Endothelial cell of umbilical vein (primary cell): ENCODE measurements at regions not wholly inside any gene's neighbourhood (a gene's known extent, or its start where the extent isn't known, plus 50 kb on each side); places are given as distances from the start of the nearest gene placed in this dataset.

Experiments
- EZH2 ChIP-seq: IDR thresholded peaks from 2 replicates; pipeline ENCODE4 v1.6.1; 2012; ENCODE audit warnings: borderline replicate concordance, low read depth, mild to moderate bottlenecking, moderate library complexity, low read length, inconsistent platforms; ENCODE audit not compliant: severe bottlenecking
- FOS ChIP-seq: IDR thresholded peaks from 2 replicates; pipeline ENCODE4 v1.6.1; 2011; ENCODE audit warnings: mild to moderate bottlenecking, low read length, moderate library complexity, borderline replicate concordance; ENCODE audit not compliant: insufficient read depth
- GATA2 ChIP-seq: IDR thresholded peaks from 2 replicates; pipeline ENCODE4 v1.7.0; 2011; ENCODE audit warnings: low read depth, mild to moderate bottlenecking, moderate library complexity, mixed read lengths, low read length; ENCODE audit not compliant: insufficient read length, insufficient read depth
- MAX ChIP-seq: IDR thresholded peaks from 2 replicates; pipeline ENCODE4 v1.6.1; 2011; ENCODE audit not compliant: insufficient read depth, insufficient read length
- MYC ChIP-seq: IDR thresholded peaks from one replicate; pipeline ENCODE4 v1.6.1; 2011; ENCODE audit warnings: mild to moderate bottlenecking, low read depth, low read length
- POLR2A ChIP-seq: IDR thresholded peaks from 2 replicates; pipeline ENCODE4 v1.6.1; 2012; ENCODE audit warnings: low read depth, mild to moderate bottlenecking, control low read depth, low read length
- POLR2AphosphoS5 ChIP-seq: IDR thresholded peaks from 2 replicates; pipeline ENCODE4 v1.6.1; 2012; ENCODE audit warnings: low read depth, mild to moderate bottlenecking, control low read depth, low read length, moderate library complexity; ENCODE audit not compliant: insufficient read depth
- TF ChIP-seq, protein P1 (sequence below), 2 donors: IDR thresholded peaks; 1 replicate in 1 of 2; 2 replicates in 1 of 2; pipeline ENCODE4 v1.5.1; 2011; ENCODE audit warnings: low read length in 2 of 2, mild to moderate bottlenecking in 2 of 2, moderate library complexity in 2 of 2, control low read depth in 1 of 2, inconsistent platforms in 1 of 2, low read depth in 1 of 2; ENCODE audit not compliant: insufficient read depth in 1 of 2; ENCODE audit errors: extremely low read depth in 1 of 2

DNA sequence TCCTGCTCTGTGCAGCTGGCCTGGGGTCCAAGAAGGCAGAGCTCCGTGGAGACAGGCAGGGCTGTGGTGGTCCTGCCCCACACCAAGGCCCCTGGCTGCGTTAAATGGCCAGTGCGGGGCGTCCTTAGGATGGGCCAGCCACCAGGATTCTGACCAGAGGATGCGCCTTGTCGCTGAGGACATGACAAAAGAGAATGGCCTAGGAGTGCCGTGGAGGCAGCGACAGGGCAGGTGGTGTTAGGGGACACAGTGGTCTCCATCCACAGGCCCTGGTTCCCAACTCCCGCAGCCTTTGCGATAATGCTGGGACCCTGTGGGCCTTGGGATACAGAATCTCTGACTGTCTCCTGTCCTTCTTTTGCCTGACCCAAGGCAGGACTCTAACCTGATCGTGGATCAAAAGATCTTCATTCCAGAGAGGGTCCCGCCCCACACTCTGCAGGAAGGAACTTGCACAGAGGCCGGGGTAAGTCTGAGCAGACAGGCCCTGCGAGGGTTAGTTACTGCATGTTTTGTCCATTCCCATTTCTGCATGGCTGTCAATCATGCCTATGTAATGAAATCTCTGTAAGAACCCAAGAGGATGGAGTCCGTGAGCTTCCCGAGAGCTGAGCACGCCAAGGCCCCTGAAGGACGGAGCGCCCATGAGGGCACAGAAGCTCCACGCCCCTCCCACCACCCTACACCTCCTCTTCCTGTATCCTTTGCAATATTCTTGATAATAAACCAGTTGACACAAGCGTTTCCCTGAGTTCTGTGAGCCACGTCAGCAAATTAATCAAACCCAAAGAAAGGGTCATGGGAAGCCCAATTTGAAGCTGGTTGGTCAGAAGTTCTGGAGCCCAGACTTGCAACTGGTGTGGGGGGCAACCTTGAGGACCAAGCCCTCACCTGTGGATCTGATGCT lies 251.5 kb upstream of the SALL3 start:
- TF ChIP-seq, protein P1, sequence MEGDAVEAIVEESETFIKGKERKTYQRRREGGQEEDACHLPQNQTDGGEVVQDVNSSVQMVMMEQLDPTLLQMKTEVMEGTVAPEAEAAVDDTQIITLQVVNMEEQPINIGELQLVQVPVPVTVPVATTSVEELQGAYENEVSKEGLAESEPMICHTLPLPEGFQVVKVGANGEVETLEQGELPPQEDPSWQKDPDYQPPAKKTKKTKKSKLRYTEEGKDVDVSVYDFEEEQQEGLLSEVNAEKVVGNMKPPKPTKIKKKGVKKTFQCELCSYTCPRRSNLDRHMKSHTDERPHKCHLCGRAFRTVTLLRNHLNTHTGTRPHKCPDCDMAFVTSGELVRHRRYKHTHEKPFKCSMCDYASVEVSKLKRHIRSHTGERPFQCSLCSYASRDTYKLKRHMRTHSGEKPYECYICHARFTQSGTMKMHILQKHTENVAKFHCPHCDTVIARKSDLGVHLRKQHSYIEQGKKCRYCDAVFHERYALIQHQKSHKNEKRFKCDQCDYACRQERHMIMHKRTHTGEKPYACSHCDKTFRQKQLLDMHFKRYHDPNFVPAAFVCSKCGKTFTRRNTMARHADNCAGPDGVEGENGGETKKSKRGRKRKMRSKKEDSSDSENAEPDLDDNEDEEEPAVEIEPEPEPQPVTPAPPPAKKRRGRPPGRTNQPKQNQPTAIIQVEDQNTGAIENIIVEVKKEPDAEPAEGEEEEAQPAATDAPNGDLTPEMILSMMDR (IDR thresholded peaks at IDR 0.05; ENCODE audit: extremely low read depth in 1 of 2, insufficient read depth in 1 of 2, low read depth in 1 of 2, low read length in 2 of 2) = no peak
- TF ChIP-seq POLR2AphosphoS5 = no peak
- no peak for TF ChIP-seq FOS
- TF ChIP-seq POLR2A = no peak
- no peak for TF ChIP-seq GATA2
- TF ChIP-seq EZH2 = no peak
- TF ChIP-seq MAX = no peak
- no peak for TF ChIP-seq MYC
